Small intestine (tissue), 7 donors: ENCODE measurements at regions not wholly inside any gene's neighbourhood (a gene's known extent, or its start where the extent isn't known, plus 50 kb on each side); places are given as distances from the start of the nearest gene placed in this dataset.

Source experiments
- DNase-seq, 2 donors: peaks; one replicate each; pipeline versions ENCODE4 v3.0.0 to v3.0.0-alpha.2; 2013
- FAIRE-seq: peaks from 2 replicates; lab custom pipeline; 2012; peaks lifted over from hg19 to GRCh38; lab: Jason Lieb, UNC
- H3K27ac ChIP-seq, 3 donors: one replicate each; pipeline ENCODE4 v1.5.1; 2013; ENCODE audit warnings: low read length in 2 of 3, mild to moderate bottlenecking in 2 of 3, control low read depth in 1 of 3, inconsistent platforms in 1 of 3, low read depth in 1 of 3, moderate library complexity in 1 of 3
- H3K27me3 ChIP-seq, 3 donors: one replicate each; pipeline ENCODE4 v1.6.1; 2013; ENCODE audit warnings: low read length in 3 of 3, inconsistent platforms in 1 of 3; ENCODE audit not compliant: control insufficient read depth in 3 of 3, insufficient read depth in 3 of 3
- H3K36me3 ChIP-seq, 3 donors: one replicate each; pipeline ENCODE4 v1.6.1; 2013; ENCODE audit warnings: low read length in 3 of 3, inconsistent platforms in 1 of 3, low read depth in 1 of 3, mild to moderate bottlenecking in 1 of 3, moderate library complexity in 1 of 3; ENCODE audit not compliant: control insufficient read depth in 3 of 3, insufficient read depth in 2 of 3
- H3K4me1 ChIP-seq, 3 donors: one replicate each; pipeline ENCODE4 v1.6.1; 2013; ENCODE audit warnings: low read length in 2 of 3, inconsistent platforms in 1 of 3, low read depth in 1 of 3, mild to moderate bottlenecking in 1 of 3, moderate library complexity in 1 of 3; ENCODE audit not compliant: control insufficient read depth in 3 of 3, insufficient read depth in 2 of 3
- H3K4me3 ChIP-seq, 3 donors: one replicate each; pipeline ENCODE4 v1.5.1; 2013; ENCODE audit warnings: low read length in 3 of 3, control low read depth in 1 of 3, inconsistent platforms in 1 of 3, low read depth in 1 of 3, mild to moderate bottlenecking in 1 of 3, moderate library complexity in 1 of 3
- H3K9me3 ChIP-seq, 2 donors: one replicate each; pipeline ENCODE4 v1.6.1; 2013; ENCODE audit warnings: low read depth in 1 of 2, low read length in 1 of 2; ENCODE audit not compliant: control insufficient read depth in 2 of 2, insufficient read depth in 1 of 2
- WGBS, 3 donors: extraction: QIAGEN DNeasy Blood & Tissue Kit; methylation state at CpG; one replicate each; pipeline ENCODE4 v1.1.7; 2013; 5-methylcytosine and 5-hydroxymethylcytosine counted together
- donor health status: healthy with polysubstance abuse.
- donor health status: control.
- donor health status: control.
- donor health status: Bipolar disorder and iron deficiency.
- donor health status: healthy.

- Histone ChIP-seq H3K27ac (no peak overlapping the region), H3K4me3 (no peak overlapping the region), H3K4me1 (peaks cover 0 to 7% (median 2%) of the 10 kb centered on the region in 3 donors), H3K9me3 (no peaks in the 10 kb centered on the region), H3K36me3 (no peaks in the 10 kb centered on the region), H3K27me3 (no peaks in the 10 kb centered on the region)
- WGBS, 3 donors: 77 to 84% (median 82%) methylated on average over 4 of the region's 4 CpGs
- DNase-seq: peak in 1 of 2 donors; percentile 54
- FAIRE-seq: no peak
Observed at GRCh38 chr6:15044146-15044882, 201.6 kb upstream of the JARID2 start.

DNA sequence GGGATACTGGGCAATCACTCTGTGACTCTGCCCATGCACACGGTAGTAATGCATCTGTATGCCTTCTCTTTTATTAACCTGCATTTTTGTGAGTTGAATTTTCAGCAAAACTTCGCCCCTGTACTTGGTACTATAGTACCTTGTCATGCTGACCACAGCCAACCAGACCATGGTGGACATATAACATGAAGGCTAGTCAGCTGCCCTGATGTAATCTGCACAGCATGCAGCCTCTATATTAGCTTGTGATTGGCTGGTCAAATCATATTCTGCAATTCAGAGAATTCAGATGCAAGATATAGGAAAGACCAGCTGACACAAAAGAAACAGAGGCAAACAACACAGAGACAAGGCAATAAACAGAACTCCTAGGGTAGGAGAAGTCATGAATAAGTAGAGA, 200.9 kb upstream of the JARID2 start:
- Histone ChIP-seq H3K9me3 (no peaks in the 10 kb centered on the region), H3K27me3 (no peaks in the 10 kb centered on the region), H3K4me1 (peaks cover 0 to 7% (median 2%) of the 10 kb centered on the region in 3 donors), H3K36me3 (no peaks in the 10 kb centered on the region), H3K27ac (no peak overlapping the region), H3K4me3 (no peak overlapping the region)
- no peak for DNase-seq
- no peak for FAIRE-seq
- WGBS, 3 donors: 93 to 95% (median 94%) methylated on average over 2 of the region's 2 CpGs

DNA sequence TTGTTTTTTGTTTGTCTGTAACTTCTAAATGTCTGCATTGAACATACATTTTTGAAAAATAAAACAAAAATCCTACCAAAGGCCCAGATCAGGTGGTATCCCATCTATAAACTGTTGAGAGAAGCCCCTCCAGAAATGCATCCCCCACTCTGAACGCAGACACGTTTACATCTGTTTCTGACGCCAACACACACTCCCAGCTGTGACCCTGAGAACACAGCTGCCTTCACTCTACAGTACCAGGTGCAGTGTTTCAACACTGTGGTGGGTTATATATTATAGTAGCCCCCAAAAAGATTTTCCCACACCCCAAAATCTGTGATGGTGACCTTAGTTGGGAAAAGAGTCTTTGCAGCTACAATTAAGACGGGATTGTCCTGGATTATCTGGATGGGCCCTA, 199.1 kb upstream of the JARID2 start:
- DNase-seq (no peak), FAIRE-seq (no peak)
- no peaks in the 10 kb centered on the region for H3K27me3 ChIP-seq
- no peak overlapping the region for H3K4me3 ChIP-seq
- H3K4me1 ChIP-seq: peaks cover 0 to 7% (median 0%) of the 10 kb centered on the region in 3 donors
- H3K36me3 ChIP-seq: no peaks in the 10 kb centered on the region
- no peak overlapping the region for H3K27ac ChIP-seq
- WGBS, 3 donors: 78 to 81% (median 81%) methylated on average over 4 of the region's 4 CpGs
- no peaks in the 10 kb centered on the region for H3K9me3 ChIP-seq

- Histone ChIP-seq H3K4me3 (no peak overlapping the region), H3K27ac (no peak overlapping the region), H3K4me1 (peaks cover 0 to 7% (median 0%) of the 10 kb centered on the region in 3 donors), H3K9me3 (no peaks in the 10 kb centered on the region), H3K36me3 (no peaks in the 10 kb centered on the region), H3K27me3 (no peaks in the 10 kb centered on the region)
- FAIRE-seq (no peak), DNase-seq (no peak)
- 72 to 80% (median 79%) methylated on average over 6 of the region's 6 CpGs for WGBS, 3 donors
Observed at GRCh38 chr6:15048367-15048766, 197.5 kb upstream of the JARID2 start.

GRCh38 chr6:15058200-15059061, 187.4 kb upstream of the JARID2 start:
- 75 to 81% (median 78%) methylated on average over 9 of the region's 9 CpGs for WGBS, 3 donors
- H3K27me3 ChIP-seq: no peaks in the 10 kb centered on the region
- no peak for FAIRE-seq
- no peaks in the 10 kb centered on the region for H3K36me3 ChIP-seq
- H3K4me1 ChIP-seq: no peaks in the 10 kb centered on the region
- H3K9me3 ChIP-seq: peaks cover 0 to 5% of the 10 kb centered on the region in 2 donors
- H3K27ac ChIP-seq: no peak overlapping the region
- no peak overlapping the region for H3K4me3 ChIP-seq
- no peak for DNase-seq

DNA sequence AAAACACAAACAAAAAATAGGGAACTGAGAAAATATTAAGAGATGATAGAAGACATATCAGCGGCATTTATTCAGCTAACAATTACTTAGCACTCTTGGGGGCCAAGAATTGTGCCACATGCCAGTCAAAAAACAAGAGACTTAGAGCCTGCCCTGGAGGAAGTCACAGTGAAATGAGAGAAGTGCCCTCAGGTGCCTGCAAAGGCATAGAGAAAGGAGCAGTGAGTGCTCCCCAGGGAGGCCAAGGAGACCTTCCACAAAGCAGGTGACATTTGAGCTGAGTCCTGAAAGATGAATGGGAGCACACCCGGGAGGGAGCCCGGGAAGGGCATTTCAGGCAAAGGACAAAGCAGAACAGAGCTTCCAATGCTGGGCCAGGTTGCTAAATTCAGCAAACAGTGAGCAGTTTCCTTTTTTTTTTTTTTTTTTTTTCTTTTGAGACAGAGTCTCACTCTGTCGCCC, 184.7 kb upstream of the JARID2 start:
- FAIRE-seq (no peak), DNase-seq (no peak)
- H3K4me1 ChIP-seq: no peaks in the 10 kb centered on the region
- peaks cover 0 to 5% of the 10 kb centered on the region in 2 donors for H3K9me3 ChIP-seq
- no peaks in the 10 kb centered on the region for H3K36me3 ChIP-seq
- no peak overlapping the region for H3K27ac ChIP-seq
- 60 to 64% (median 61%) methylated on average over 4 of the region's 4 CpGs for WGBS, 3 donors
- no peak overlapping the region for H3K4me3 ChIP-seq
- H3K27me3 ChIP-seq: no peaks in the 10 kb centered on the region

- H3K27ac ChIP-seq: no peak overlapping the region
- H3K4me3 ChIP-seq: no peak overlapping the region
- DNase-seq (no peak), FAIRE-seq (no peak)
- no peaks in the 10 kb centered on the region for H3K4me1 ChIP-seq
- WGBS, 3 donors: 91 to 92% (median 92%) methylated on average over 6 of the region's 6 CpGs
- H3K9me3 ChIP-seq: peaks cover 0 to 5% of the 10 kb centered on the region in 2 donors
- no peaks in the 10 kb centered on the region for H3K27me3 ChIP-seq
- no peaks in the 10 kb centered on the region for H3K36me3 ChIP-seq
Observed at GRCh38 chr6:15061908-15062515, 183.9 kb upstream of the JARID2 start.

DNA sequence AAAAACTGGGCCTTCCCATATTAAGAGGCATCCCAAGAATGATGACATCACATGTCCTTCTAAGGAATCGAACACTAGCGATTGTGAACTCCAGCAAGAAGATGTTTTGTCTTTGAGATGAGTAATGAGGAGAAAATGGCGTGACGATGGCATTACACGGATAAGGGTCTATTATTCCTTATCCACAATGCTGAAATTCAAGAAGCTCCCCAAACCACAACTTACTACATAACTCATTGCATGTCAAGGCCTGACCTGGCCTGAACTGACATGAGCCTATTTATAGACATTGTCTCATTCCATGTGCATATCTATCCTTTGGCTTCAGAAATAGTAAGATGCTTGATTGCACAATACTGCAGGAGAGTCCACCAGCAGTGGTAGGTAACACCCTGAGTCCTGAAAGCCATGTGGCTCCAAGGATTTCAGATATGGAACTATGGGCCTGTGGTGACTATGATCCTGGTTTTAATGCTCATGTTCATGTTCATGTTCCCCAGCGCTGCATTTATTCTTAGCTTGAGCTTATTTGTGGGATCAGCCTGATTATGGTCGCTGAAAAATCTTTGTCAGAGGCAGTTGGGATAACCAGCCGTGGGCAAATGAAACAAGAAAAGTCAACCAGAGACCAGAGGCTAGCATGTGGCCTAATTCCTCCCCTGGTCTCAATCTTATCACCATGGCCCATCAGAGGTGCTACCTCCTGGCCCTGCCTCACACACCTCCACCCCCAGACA, 183.2 kb upstream of the JARID2 start:
- Histone ChIP-seq H3K27ac (no peak overlapping the region), H3K9me3 (peaks cover 0 to 5% of the 10 kb centered on the region in 2 donors), H3K4me1 (no peaks in the 10 kb centered on the region), H3K36me3 (no peaks in the 10 kb centered on the region), H3K27me3 (no peaks in the 10 kb centered on the region), H3K4me3 (no peak overlapping the region)
- WGBS, 3 donors: 90 to 99% (median 93%) methylated on average over 8 of the region's 8 CpGs
- DNase-seq: no peak
- no peak for FAIRE-seq
